Vagina (tissue), 2 donors: ENCODE measurements at regions not wholly inside any gene's neighbourhood (a gene's known extent, or its start where the extent isn't known, plus 50 kb on each side); places are given as distances from the start of the nearest gene placed in this dataset.

Experiments used
- DNase-seq, 2 donors: peaks; one replicate each; pipeline ENCODE4 v3.0.0-alpha.2; 2017; ENCODE audit errors: extremely low spot score in 2 of 2
- H3K27ac ChIP-seq: fragments of 200-600 bp; sonication (generic); one replicate; pipeline ENCODE4 v1.5.1; 2019
- H3K27me3 ChIP-seq: fragments of 200-600 bp; sonication (generic); one replicate; pipeline ENCODE4 v1.5.1; 2019
- H3K36me3 ChIP-seq, 2 donors: fragments of 200-600 bp; sonication (generic); one replicate each; pipeline ENCODE4 v1.5.1; 2017 to 2019
- H3K4me1 ChIP-seq: fragments of 200-600 bp; sonication (generic); one replicate; pipeline ENCODE4 v1.5.1; 2019
- H3K4me3 ChIP-seq, 2 donors: fragments of 200-600 bp; sonication (generic); 1 replicate in 1 of 2; 2 replicates in 1 of 2; pipeline ENCODE4 v1.5.1; 2016 to 2019
- H3K9me3 ChIP-seq: fragments of 200-600 bp; sonication (generic); one replicate; pipeline ENCODE4 v1.5.1; 2019
- CTCF ChIP-seq, 3 experiments: fragments of 450-650 bp in 2 of 3; fragments of 200-600 bp in 1 of 3; sonication (generic) in 1 of 3; IDR thresholded peaks; one replicate each; pipeline ENCODE4 v1.5.1; 2017 to 2019; ENCODE audit warnings: antibody characterized with exemption in 3 of 3, mild to moderate bottlenecking in 2 of 3, moderate library complexity in 2 of 3
- POLR2A ChIP-seq, 2 donors: fragments of 450-650 bp; IDR thresholded peaks; one replicate each; pipeline ENCODE4 v1.6.1; 2017; ENCODE audit warnings: antibody characterized with exemption in 2 of 2, mild to moderate bottlenecking in 2 of 2, moderate library complexity in 2 of 2
- POLR2AphosphoS5 ChIP-seq, 2 donors: sonication (generic); formaldehyde crosslinking; IDR thresholded peaks; one replicate each; pipeline ENCODE4 v1.9.0; 2017; ENCODE audit warnings: antibody characterized with exemption in 2 of 2, mild to moderate bottlenecking in 2 of 2, low read depth in 1 of 2; ENCODE audit not compliant: insufficient read depth in 1 of 2
- intact Hi-C: fragments of 100-400 bp; cut with DNase I; formaldehyde crosslinking; loops from one replicate; pipeline ENCODE4 v1.15.1; 2023

GRCh38 chr18:38843291-38843690, 1277.7 kb upstream of the CELF4 start:
- DNase-seq = no peak
- Histone ChIP-seq H3K36me3 (no peaks in the 10 kb centered on the region), H3K4me3 (no peak overlapping the region), H3K4me1 (no peaks in the 10 kb centered on the region), H3K9me3 (no peaks in the 10 kb centered on the region), H3K27me3 (no peaks in the 10 kb centered on the region), H3K27ac (no peak overlapping the region)
- TF ChIP-seq POLR2A (IDR thresholded peaks at IDR 0.05) (no peak), CTCF (IDR thresholded peaks at IDR 0.05) (no peak), POLR2AphosphoS5 (IDR thresholded peaks at IDR 0.05; ENCODE audit: insufficient read depth in 1 of 2, low read depth in 1 of 2) (no peak)
- intact Hi-C loops = no loop called here

GRCh38 chr18:38826247-38826646, 1260.6 kb upstream of the CELF4 start:
- Histone ChIP-seq H3K27ac (no peak overlapping the region), H3K9me3 (no peaks in the 10 kb centered on the region), H3K4me3 (no peak overlapping the region), H3K36me3 (no peaks in the 10 kb centered on the region), H3K27me3 (no peaks in the 10 kb centered on the region), H3K4me1 (no peaks in the 10 kb centered on the region)
- intact Hi-C loops = no loop called here
- TF ChIP-seq POLR2AphosphoS5 (IDR thresholded peaks at IDR 0.05; ENCODE audit: insufficient read depth in 1 of 2, low read depth in 1 of 2) (no peak), POLR2A (IDR thresholded peaks at IDR 0.05) (no peak), CTCF (IDR thresholded peaks at IDR 0.05) (no peak)
- no peak for DNase-seq

- no peak for DNase-seq
- no peak for TF ChIP-seq CTCF (IDR thresholded peaks at IDR 0.05)
- no peak for TF ChIP-seq POLR2AphosphoS5 (IDR thresholded peaks at IDR 0.05; ENCODE audit: insufficient read depth in 1 of 2, low read depth in 1 of 2)
- TF ChIP-seq POLR2A (IDR thresholded peaks at IDR 0.05) = no peak
- no peaks in the 10 kb centered on the region for H3K27me3 ChIP-seq
- H3K27ac ChIP-seq = no peak overlapping the region
- no peaks in the 10 kb centered on the region for H3K9me3 ChIP-seq
- no peaks in the 10 kb centered on the region for H3K36me3 ChIP-seq
- no peaks in the 10 kb centered on the region for H3K4me1 ChIP-seq
- intact Hi-C loops = no loop called here
- H3K4me3 ChIP-seq = no peak overlapping the region
Measured at GRCh38 chr18:38811209-38811608, 1245.6 kb upstream of the CELF4 start.

GRCh38 chr18:38810789-38811188, 1245.2 kb upstream of the CELF4 start:
- Histone ChIP-seq H3K4me1 (no peaks in the 10 kb centered on the region), H3K27me3 (no peaks in the 10 kb centered on the region), H3K36me3 (no peaks in the 10 kb centered on the region), H3K9me3 (no peaks in the 10 kb centered on the region), H3K27ac (no peak overlapping the region), H3K4me3 (no peak overlapping the region)
- intact Hi-C loops = no loop called here
- DNase-seq = no peak
- TF ChIP-seq POLR2AphosphoS5 (IDR thresholded peaks at IDR 0.05; ENCODE audit: insufficient read depth in 1 of 2, low read depth in 1 of 2) = no peak
- no peak for TF ChIP-seq POLR2A (IDR thresholded peaks at IDR 0.05)
- no peak for TF ChIP-seq CTCF (IDR thresholded peaks at IDR 0.05)

- no peak for DNase-seq
- TF ChIP-seq POLR2AphosphoS5 (IDR thresholded peaks at IDR 0.05; ENCODE audit: insufficient read depth in 1 of 2, low read depth in 1 of 2) (no peak), POLR2A (IDR thresholded peaks at IDR 0.05) (no peak), CTCF (IDR thresholded peaks at IDR 0.05) (no peak)
- intact Hi-C loops = no loop called here
Measured at GRCh38 chr18:38807915-38808314, 1242.3 kb upstream of the CELF4 start.

More at GRCh38 chr18:38807915-38808314, 1242.3 kb upstream of the CELF4 start:
- Histone ChIP-seq H3K4me1 (no peaks in the 10 kb centered on the region), H3K36me3 (no peaks in the 10 kb centered on the region), H3K9me3 (no peaks in the 10 kb centered on the region), H3K4me3 (no peak overlapping the region), H3K27ac (no peak overlapping the region), H3K27me3 (no peaks in the 10 kb centered on the region)
